ENCODE measurements at regions not wholly inside any gene's neighbourhood (a gene's known extent, or its start where the extent isn't known, plus 50 kb on each side); places are given as distances from the start of the nearest gene placed in this dataset.

DNA sequence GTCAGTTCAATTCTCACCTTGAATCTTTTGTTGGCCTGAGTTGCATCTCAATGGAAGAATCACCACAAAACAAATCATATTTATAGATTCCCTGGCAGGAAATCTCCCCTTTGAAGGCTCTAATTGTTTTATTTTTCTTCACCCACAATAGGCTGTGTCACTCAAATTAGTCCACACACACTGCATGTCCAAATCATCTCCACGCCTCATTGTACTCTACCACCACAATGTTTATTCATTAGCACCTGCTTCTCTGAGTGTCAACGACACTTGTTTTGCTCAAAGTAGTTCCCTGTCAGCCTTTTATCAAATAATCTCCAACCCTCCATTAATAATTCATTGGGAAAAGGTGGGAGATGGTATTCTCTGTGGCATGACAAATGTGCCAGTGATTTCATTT lies 164.3 kb downstream of the ABCC12 start:
- TF ChIP-seq, protein P1, sequence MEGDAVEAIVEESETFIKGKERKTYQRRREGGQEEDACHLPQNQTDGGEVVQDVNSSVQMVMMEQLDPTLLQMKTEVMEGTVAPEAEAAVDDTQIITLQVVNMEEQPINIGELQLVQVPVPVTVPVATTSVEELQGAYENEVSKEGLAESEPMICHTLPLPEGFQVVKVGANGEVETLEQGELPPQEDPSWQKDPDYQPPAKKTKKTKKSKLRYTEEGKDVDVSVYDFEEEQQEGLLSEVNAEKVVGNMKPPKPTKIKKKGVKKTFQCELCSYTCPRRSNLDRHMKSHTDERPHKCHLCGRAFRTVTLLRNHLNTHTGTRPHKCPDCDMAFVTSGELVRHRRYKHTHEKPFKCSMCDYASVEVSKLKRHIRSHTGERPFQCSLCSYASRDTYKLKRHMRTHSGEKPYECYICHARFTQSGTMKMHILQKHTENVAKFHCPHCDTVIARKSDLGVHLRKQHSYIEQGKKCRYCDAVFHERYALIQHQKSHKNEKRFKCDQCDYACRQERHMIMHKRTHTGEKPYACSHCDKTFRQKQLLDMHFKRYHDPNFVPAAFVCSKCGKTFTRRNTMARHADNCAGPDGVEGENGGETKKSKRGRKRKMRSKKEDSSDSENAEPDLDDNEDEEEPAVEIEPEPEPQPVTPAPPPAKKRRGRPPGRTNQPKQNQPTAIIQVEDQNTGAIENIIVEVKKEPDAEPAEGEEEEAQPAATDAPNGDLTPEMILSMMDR (IDR thresholded peaks at IDR 0.05; ENCODE audit: extremely low read depth, missing control alignments): no peak
- DNase-seq (ENCODE audit: low spot score): no peak

DNA sequence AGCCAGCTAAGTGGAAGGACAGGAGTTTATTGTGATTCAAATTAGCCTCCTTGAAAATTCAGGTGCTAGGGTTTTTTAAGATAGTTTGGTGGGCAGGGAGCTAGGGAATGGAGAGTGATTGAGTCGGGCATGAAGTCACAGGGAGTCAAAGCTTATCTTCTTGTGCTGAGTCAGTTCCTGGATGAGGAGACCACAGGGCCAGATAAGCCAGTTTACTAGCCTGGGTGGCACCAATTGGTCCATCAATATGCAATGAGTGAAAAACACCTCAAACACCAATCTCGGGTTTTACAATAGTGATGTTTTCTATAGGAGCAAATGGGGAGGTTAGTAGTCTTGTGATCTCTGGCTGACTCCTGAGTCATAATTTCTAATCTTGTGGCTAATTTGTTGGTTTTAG lies 165.1 kb downstream of the ABCC12 start:
- TF ChIP-seq, protein P1 (IDR thresholded peaks at IDR 0.05; ENCODE audit: extremely low read depth, missing control alignments): no peak
- DNase-seq (ENCODE audit: low spot score): no peak

DNA sequence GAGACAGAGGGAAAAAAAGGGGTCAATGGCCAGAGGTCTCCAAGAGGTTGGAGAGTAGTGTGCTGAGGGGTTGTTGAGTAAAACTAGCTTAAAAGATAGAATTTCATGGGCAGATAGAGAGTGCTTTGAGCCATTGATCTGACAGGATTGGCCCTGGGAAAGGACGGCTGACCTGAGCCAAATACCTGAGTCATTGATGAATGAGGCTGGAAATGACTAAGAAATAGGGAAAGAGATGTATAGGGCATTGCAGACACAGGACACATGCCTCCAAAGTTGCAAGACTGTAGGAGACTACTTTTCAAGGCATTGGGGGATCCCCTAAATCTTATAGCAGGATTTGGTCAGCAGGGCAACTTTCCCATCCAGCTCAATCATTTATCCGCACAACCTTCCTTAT lies 168.7 kb downstream of the ABCC12 start:
- TF ChIP-seq, protein P1 (IDR thresholded peaks at IDR 0.05; ENCODE audit: extremely low read depth, missing control alignments): no peak
- no peak for DNase-seq (ENCODE audit: low spot score)

DNA sequence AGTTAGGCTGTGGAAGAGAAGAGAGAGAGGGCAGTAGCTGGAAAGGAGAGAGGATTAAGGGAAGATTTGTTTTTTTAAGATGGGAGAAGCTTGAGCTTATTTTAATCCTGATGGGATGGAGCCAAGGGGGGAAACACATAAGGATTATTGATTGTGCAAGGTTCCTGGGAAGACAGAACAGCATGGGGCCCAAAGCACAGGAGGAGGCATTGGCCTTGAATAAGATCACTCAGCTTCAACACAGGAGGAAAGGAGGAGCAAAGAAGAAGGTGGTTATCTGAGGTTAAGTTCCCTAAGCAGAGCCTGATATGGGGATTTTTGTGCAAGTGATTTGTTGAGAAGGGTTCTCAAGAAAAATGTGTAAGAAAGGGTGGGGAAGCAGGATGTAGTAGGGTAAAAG lies 169.8 kb downstream of the ABCC12 start:
- DNase-seq (ENCODE audit: low spot score): no peak
- TF ChIP-seq, protein P1 (IDR thresholded peaks at IDR 0.05; ENCODE audit: extremely low read depth, missing control alignments): no peak

DNA sequence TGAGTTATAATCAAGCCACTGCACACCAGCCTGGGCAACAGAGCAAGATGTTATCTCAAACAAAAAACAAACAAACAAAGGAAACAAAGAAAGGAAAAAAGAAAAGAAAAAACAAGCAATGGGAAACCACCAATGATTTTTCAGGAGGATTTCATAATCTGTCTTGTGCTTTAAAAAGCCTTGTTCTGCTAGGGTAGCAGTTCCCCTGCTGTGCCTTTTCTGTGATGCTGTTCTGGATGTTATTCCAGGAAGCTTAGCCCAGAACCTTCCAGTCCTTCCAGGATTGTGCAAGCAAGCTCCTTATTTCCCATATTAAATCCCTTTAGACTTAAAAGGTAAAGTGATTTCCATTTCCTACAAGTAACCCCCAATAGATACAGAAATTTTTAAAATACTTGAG lies 171.1 kb downstream of the ABCC12 start:
- no peak for DNase-seq (ENCODE audit: low spot score)
- TF ChIP-seq, protein P1 (IDR thresholded peaks at IDR 0.05; ENCODE audit: extremely low read depth, missing control alignments): no peak

DNA sequence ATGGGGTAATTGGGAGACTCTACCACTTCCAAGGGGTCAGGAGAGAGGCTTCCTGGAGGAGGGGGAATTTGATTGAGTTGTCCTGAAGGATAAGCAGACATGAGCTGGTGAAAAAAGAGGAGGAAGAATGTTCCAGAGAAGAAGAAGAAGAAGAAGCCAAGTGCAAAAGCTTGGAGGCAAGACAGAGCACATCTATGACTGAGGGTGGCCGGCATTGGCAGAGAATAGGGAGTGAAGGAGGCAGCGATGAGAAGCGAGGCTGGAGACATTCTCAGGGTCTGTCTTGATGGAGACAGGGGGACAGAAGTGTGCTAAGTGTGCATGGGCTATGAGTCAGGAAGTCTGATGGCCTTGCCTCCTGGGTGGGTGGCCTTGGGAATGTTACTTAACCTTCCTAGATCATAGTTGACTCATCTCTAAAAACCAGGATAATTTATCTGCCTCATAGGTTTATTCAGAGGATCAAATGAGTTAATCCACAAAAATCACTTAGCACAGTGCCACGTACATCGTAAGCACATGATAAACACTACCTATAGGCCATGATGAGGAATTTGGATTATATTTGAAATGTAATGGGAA lies 171.7 kb downstream of the ABCC12 start:
- TF ChIP-seq, protein P1 (IDR thresholded peaks at IDR 0.05; ENCODE audit: extremely low read depth, missing control alignments): no peak
- DNase-seq (ENCODE audit: low spot score): no peak

DNA sequence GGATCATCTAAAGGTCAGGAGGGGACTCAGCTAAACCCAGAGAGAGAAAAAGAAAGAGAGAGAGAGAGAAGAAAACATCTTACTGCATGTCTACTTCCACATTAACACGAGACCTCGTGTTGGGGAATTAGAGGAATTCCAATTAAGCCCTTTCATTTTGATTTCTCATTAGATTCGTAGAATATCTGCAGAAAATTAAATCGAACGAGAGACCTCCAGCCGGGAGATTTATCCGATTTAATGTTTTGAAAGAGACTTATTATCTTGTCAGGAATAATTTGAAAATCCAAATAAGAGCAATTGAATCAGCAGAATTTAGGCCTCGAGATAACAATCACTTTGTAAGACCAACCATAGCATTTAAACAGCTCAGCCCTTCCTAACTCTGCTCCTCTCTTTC lies 175.6 kb downstream of the ABCC12 start:
- TF ChIP-seq, protein P1 (IDR thresholded peaks at IDR 0.05; ENCODE audit: extremely low read depth, missing control alignments): no peak
- DNase-seq (ENCODE audit: low spot score): no peak

All from GM20000 (cell line).